SK-N-SH treated with all-trans-retinoic acid at 6 μM for 48 hours (cell line): ENCODE measurements at regions not wholly inside any gene's neighbourhood (a gene's known extent, or its start where the extent isn't known, plus 50 kb on each side); places are given as distances from the start of the nearest gene placed in this dataset.

Experiments used
- ARNTL ChIP-seq: fragments of 450-650 bp; formaldehyde crosslinking; IDR thresholded peaks from 2 replicates; pipeline ENCODE4 v1.5.0; 2020; ENCODE audit warnings: low read depth, mild to moderate bottlenecking, moderate library complexity, borderline replicate concordance
- BACH2 ChIP-seq: fragments of 250-450 bp; sonication (Bioruptor Pico); IDR thresholded peaks from 2 replicates; pipeline ENCODE4 v1.9.0; 2021; ENCODE audit warnings: mild to moderate bottlenecking, borderline replicate concordance
- CREB5 ChIP-seq: fragments of 250-450 bp; sonication (Bioruptor Pico); IDR thresholded peaks from 2 replicates; pipeline ENCODE4 v1.5.1; 2020; ENCODE audit warnings: low read depth, mild to moderate bottlenecking, moderate library complexity
- CSDC2 ChIP-seq: fragments of 250-450 bp; sonication (Bioruptor Pico); IDR thresholded peaks from 2 replicates; pipeline ENCODE4 v1.5.0; 2020; ENCODE audit warnings: mild to moderate bottlenecking, moderate library complexity
- CSRNP3 ChIP-seq: fragments of 250-450 bp; sonication (Bioruptor Pico); IDR thresholded peaks from 2 replicates; pipeline ENCODE4 v1.5.1; 2021; ENCODE audit warnings: mild to moderate bottlenecking, moderate library complexity
- OSR1 ChIP-seq: fragments of 250-450 bp; sonication (Bioruptor Pico); IDR thresholded peaks from 2 replicates; pipeline ENCODE4 v1.8.0; 2022; ENCODE audit warnings: moderate library complexity, mild to moderate bottlenecking, inconsistent platforms
- PATZ1 ChIP-seq: fragments of 250-450 bp; sonication (Bioruptor Pico); IDR thresholded peaks from 2 replicates; pipeline ENCODE4 v1.8.0; 2020; ENCODE audit warnings: mild to moderate bottlenecking, moderate library complexity, borderline replicate concordance
- POU6F1 ChIP-seq: fragments of 250-450 bp; sonication (Bioruptor Pico); IDR thresholded peaks from 2 replicates; pipeline ENCODE4 v1.8.0; 2021; ENCODE audit warnings: low read depth, mild to moderate bottlenecking, moderate library complexity, borderline replicate concordance
- SNAI2 ChIP-seq: fragments of 250-450 bp; sonication (Bioruptor Pico); IDR thresholded peaks from 2 replicates; pipeline ENCODE4 v1.5.0; 2020; ENCODE audit warnings: mild to moderate bottlenecking, moderate library complexity
- TOX ChIP-seq: fragments of 250-450 bp; sonication (Bioruptor Pico); IDR thresholded peaks from 2 replicates; pipeline ENCODE4 v1.8.0; 2021; ENCODE audit warnings: mild to moderate bottlenecking, moderate library complexity, borderline replicate concordance
- TSHZ2 ChIP-seq: fragments of 250-450 bp; sonication (Bioruptor Pico); IDR thresholded peaks from 2 replicates; pipeline ENCODE4 v1.5.0; 2020; ENCODE audit warnings: mild to moderate bottlenecking, moderate library complexity
- ZFP3 ChIP-seq: fragments of 250-450 bp; sonication (Bioruptor Pico); IDR thresholded peaks from 2 replicates; pipeline ENCODE4 v1.5.0; 2020; ENCODE audit warnings: mild to moderate bottlenecking, moderate library complexity
- ZFP30 ChIP-seq: fragments of 450-650 bp; formaldehyde crosslinking; IDR thresholded peaks from 2 replicates; pipeline ENCODE4 v1.5.0; 2022; ENCODE audit warnings: mild to moderate bottlenecking, moderate library complexity
- ZNF8 ChIP-seq: fragments of 450-650 bp; formaldehyde crosslinking; IDR thresholded peaks from 2 replicates; pipeline ENCODE4 v1.5.0; 2020; ENCODE audit warnings: mild to moderate bottlenecking, moderate library complexity

- TF ChIP-seq ARNTL (CRISPR knock-in tag) (no peak), OSR1 (CRISPR knock-in tag) (no peak), CREB5 (no peak), SNAI2 (CRISPR knock-in tag) (no peak), BACH2 (no peak), POU6F1 (CRISPR knock-in tag) (no peak), PATZ1 (CRISPR knock-in tag) (no peak), ZFP3 (no peak), ZNF8 (no peak), TOX (CRISPR knock-in tag) (no peak), CSRNP3 (no peak), CSDC2 (no peak), TSHZ2 (CRISPR knock-in tag) (no peak), ZFP30 (no peak)
These were observed 1249.0 kb upstream of the CDH18 start for GRCh38 chr5:21236971-21237427.
